Caco-2 (cell line): ENCODE measurements at regions not wholly inside any gene's neighbourhood (a gene's known extent, or its start where the extent isn't known, plus 50 kb on each side); places are given as distances from the start of the nearest gene placed in this dataset.

ENCODE experiments used
- BruUV-seq: library from RNA; stranded (reverse); fragments of 400-500 nt; replicated peaks from 2 replicates; lab custom pipeline; 2021; lab: Mats Ljungman, UMichigan
- CTCF ChIA-PET: fragments of 300-600 bp; sonication (Branson Sonifier 250); formaldehyde crosslinking; loops from one replicate; lab custom pipeline; 2022; ENCODE audit warnings: antibody characterized with exemption; lab: Charles Lee
- POLR2A ChIA-PET: fragments of 300-600 bp; sonication (Branson Sonifier 250); formaldehyde crosslinking; loops from one replicate; lab custom pipeline; 2022; ENCODE audit warnings: antibody characterized with exemption; lab: Charles Lee
- DNase-seq, 2 experiments: peaks; one replicate each; pipeline versions ENCODE4 v3.0.0 to v3.0.0-alpha.2; 2020 to 2022
- H3K27me3 ChIP-seq: replicated peaks from 2 replicates; pipeline ENCODE4 v1.6.0; 2011; ENCODE audit warnings: low read length; ENCODE audit not compliant: control insufficient read depth, insufficient read depth
- H3K36me3 ChIP-seq: 2 replicates; pipeline ENCODE4 v1.5.1; 2011; ENCODE audit warnings: low read length; ENCODE audit not compliant: control insufficient read depth, insufficient read depth
- H3K4me1 ChIP-seq: fragments of 250-450 bp; sonication (Bioruptor Pico); 2 replicates; pipeline ENCODE4 v1.5.1; 2020; ENCODE audit warnings: mild to moderate bottlenecking
- H3K4me3 ChIP-seq: 2 replicates; pipeline ENCODE4 v1.5.1; 2011; ENCODE audit warnings: low read depth, mild to moderate bottlenecking, control low read depth, low read length
- H3K9me3 ChIP-seq: fragments of 250-450 bp; sonication (Bioruptor Pico); 2 replicates; pipeline ENCODE4 v1.5.1; 2020; ENCODE audit warnings: mild to moderate bottlenecking, moderate library complexity
- H3K27ac Mint-ChIP-seq: one replicate; pipeline ENCODE4 v1.8.0; 2022; ENCODE audit warnings: mixed read lengths; ENCODE audit not compliant: unreplicated experiment
- H3K27me3 Mint-ChIP-seq: one replicate; pipeline ENCODE4 v1.8.0; 2022; ENCODE audit warnings: mixed read lengths; ENCODE audit not compliant: insufficient read depth, unreplicated experiment
- H3K36me3 Mint-ChIP-seq: one replicate; pipeline ENCODE4 v1.8.0; 2022; ENCODE audit warnings: mild to moderate bottlenecking, mixed read lengths; ENCODE audit not compliant: insufficient read depth, unreplicated experiment
- H3K4me1 Mint-ChIP-seq: one replicate; pipeline ENCODE4 v1.8.0; 2022; ENCODE audit warnings: low read depth, mixed read lengths; ENCODE audit not compliant: unreplicated experiment
- H3K4me3 Mint-ChIP-seq: one replicate; pipeline ENCODE4 v1.8.0; 2022; ENCODE audit warnings: mild to moderate bottlenecking, moderate library complexity, mixed read lengths; ENCODE audit not compliant: unreplicated experiment
- H3K9me3 Mint-ChIP-seq: one replicate; pipeline ENCODE4 v1.8.0; 2022; ENCODE audit warnings: mixed read lengths; ENCODE audit not compliant: unreplicated experiment
- intact Hi-C: fragments of 100-400 bp; cut with micrococcal nuclease; formaldehyde crosslinking; loops from one replicate; pipeline ENCODE4 v1.10.0; 2022; ENCODE audit not compliant: unreplicated experiment
- TF ChIP-seq, protein P1 (sequence below), 2 experiments: fragments of 200-600 bp in 1 of 2; IDR thresholded peaks; 1 replicate in 1 of 2; 2 replicates in 1 of 2; pipeline versions ENCODE4 v1.5.1 to v1.8.0; 2011 to 2022; ENCODE audit warnings: antibody characterized with exemption in 1 of 2, control low read depth in 1 of 2, inconsistent platforms in 1 of 2, low read depth in 1 of 2, low read length in 1 of 2, mild to moderate bottlenecking in 1 of 2, moderate library complexity in 1 of 2; ENCODE audit not compliant: insufficient read depth in 1 of 2, severe bottlenecking in 1 of 2, unreplicated experiment in 1 of 2

DNA sequence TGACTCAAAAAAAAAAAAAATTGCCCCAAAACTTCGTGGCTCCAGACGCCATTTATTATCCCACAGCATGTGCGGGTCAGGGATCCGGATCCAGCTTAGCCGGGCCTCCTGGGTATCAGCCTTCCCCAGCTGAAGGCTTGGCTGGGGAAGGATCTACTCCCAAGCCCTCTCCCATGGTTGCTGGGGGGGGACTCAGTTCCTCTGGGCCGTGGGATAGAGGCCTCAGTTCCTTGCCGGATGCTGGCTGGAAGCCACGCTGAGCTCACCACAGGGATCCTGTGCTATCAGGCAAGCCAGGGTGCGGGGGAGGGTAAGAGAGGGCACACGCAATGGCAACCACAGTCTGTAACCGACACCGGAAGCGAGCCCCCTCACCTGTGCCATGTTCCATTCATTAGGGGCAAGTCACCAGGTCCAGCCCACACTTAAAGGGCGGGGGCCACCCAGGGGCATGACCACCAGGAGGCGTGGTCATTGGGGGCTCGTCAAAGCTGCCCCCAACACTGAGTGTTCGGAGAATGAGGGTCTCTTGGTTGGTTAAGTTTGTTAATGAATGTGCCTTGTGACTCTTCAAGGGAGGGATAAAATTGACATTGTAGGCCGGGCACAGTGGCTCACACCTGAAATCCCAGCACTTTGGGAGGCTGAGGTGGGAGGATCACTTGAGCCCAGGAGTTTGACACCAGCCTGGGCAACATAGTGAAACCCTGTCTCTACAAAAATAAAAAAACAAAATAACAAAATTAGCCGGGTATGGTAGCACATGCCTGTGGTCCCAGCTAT lies 210.0 kb upstream of the GSE1 start:
- TF ChIP-seq, protein P1, sequence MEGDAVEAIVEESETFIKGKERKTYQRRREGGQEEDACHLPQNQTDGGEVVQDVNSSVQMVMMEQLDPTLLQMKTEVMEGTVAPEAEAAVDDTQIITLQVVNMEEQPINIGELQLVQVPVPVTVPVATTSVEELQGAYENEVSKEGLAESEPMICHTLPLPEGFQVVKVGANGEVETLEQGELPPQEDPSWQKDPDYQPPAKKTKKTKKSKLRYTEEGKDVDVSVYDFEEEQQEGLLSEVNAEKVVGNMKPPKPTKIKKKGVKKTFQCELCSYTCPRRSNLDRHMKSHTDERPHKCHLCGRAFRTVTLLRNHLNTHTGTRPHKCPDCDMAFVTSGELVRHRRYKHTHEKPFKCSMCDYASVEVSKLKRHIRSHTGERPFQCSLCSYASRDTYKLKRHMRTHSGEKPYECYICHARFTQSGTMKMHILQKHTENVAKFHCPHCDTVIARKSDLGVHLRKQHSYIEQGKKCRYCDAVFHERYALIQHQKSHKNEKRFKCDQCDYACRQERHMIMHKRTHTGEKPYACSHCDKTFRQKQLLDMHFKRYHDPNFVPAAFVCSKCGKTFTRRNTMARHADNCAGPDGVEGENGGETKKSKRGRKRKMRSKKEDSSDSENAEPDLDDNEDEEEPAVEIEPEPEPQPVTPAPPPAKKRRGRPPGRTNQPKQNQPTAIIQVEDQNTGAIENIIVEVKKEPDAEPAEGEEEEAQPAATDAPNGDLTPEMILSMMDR (IDR thresholded peaks at IDR 0.05; ENCODE audit: insufficient read depth in 1 of 2, low read depth in 1 of 2, low read length in 1 of 2, severe bottlenecking in 1 of 2, unreplicated experiment in 1 of 2): no peak
- Histone ChIP-seq H3K9me3 (0 out of 2 replicates have a peak, but pooled peaks cover 4% of the 10 kb centered on the region), H3K36me3 (no peaks in the 10 kb centered on the region), H3K4me1 (no peaks in the 10 kb centered on the region), H3K27me3 (no peaks in the 10 kb centered on the region), H3K4me3 (no peak overlapping the region)
- Mint-ChIP-seq H3K4me3 (no peak overlapping the region), H3K27ac (no peak overlapping the region), H3K4me1 (no peaks in the 10 kb centered on the region), H3K9me3 (no peaks in the 10 kb centered on the region), H3K27me3 (no peaks in the 10 kb centered on the region), H3K36me3 (no peaks in the 10 kb centered on the region)
- intact Hi-C loops: no loop called here
- ChIA-PET CTCF (interaction anchor here (0.6 to 2.0 kb wide), 3 partner anchors 13 to 19 kb away, joined by 3 to 9 read pairs (median 4); no protein-coding TSS in a partner anchor), POLR2A (no interaction called here)
- no TSS peak for BruUV-seq
- DNase-seq: peak; percentile 7 to 33

- ChIA-PET POLR2A (no interaction called here), CTCF (interaction anchor here (1.0 kb wide), 1 partner anchor 13 kb away, joined by 3 read pairs; no protein-coding TSS in a partner anchor)
- Histone ChIP-seq H3K4me3 (no peak overlapping the region), H3K9me3 (0 out of 2 replicates have a peak, but pooled peaks cover 4% of the 10 kb centered on the region), H3K36me3 (no peaks in the 10 kb centered on the region), H3K4me1 (no peaks in the 10 kb centered on the region), H3K27me3 (no peaks in the 10 kb centered on the region)
- Mint-ChIP-seq H3K27me3 (no peaks in the 10 kb centered on the region), H3K36me3 (no peaks in the 10 kb centered on the region), H3K4me1 (no peaks in the 10 kb centered on the region), H3K27ac (no peak overlapping the region), H3K4me3 (no peak overlapping the region), H3K9me3 (no peaks in the 10 kb centered on the region)
- TF ChIP-seq, protein P1 (IDR thresholded peaks at IDR 0.05; ENCODE audit: insufficient read depth in 1 of 2, low read depth in 1 of 2, low read length in 1 of 2, severe bottlenecking in 1 of 2, unreplicated experiment in 1 of 2): no peak
- peak; percentile 2 to 28 for DNase-seq
- no TSS peak for BruUV-seq
- intact Hi-C loops: no loop called here
Observed at GRCh38 chr16:85403693-85404092, 209.4 kb upstream of the GSE1 start.

GRCh38 chr16:85412911-85413520 lies 200.1 kb upstream of the GSE1 start:
- Mint-ChIP-seq H3K9me3 (no peaks in the 10 kb centered on the region), H3K36me3 (no peaks in the 10 kb centered on the region), H3K4me1 (no peaks in the 10 kb centered on the region), H3K4me3 (no peak overlapping the region), H3K27ac (no peak overlapping the region), H3K27me3 (no peaks in the 10 kb centered on the region)
- TF ChIP-seq, protein P1 (IDR thresholded peaks at IDR 0.05; ENCODE audit: insufficient read depth in 1 of 2, low read depth in 1 of 2, low read length in 1 of 2, severe bottlenecking in 1 of 2, unreplicated experiment in 1 of 2): no peak
- no TSS peak for BruUV-seq
- ChIA-PET POLR2A (no interaction called here), CTCF (no interaction called here)
- Histone ChIP-seq H3K4me3 (no peak overlapping the region), H3K27me3 (no peaks in the 10 kb centered on the region), H3K4me1 (peaks cover 6% of the 10 kb centered on the region), H3K36me3 (no peaks in the 10 kb centered on the region), H3K9me3 (peaks cover 5% of the 10 kb centered on the region)
- peak; percentile 0 to 21 for DNase-seq
- intact Hi-C loops: no loop called here
